GM18873 (cell line): ENCODE measurements at regions not wholly inside any gene's neighbourhood (a gene's known extent, or its start where the extent isn't known, plus 50 kb on each side); places are given as distances from the start of the nearest gene placed in this dataset.
"Not testable (repeated sequence)": the region's sequence is repeated elsewhere in the genome, so short reads cannot be mapped to it uniquely, and the experiment has no call there.

Experiments
- ATAC-seq: cut with Tn5 transposase; IDR thresholded peaks from one replicate; pipeline ENCODE4 v1.9.1; 2021; ENCODE audit warnings: mild to moderate bottlenecking, moderate library complexity, moderate number of reproducible peaks; ENCODE audit not compliant: unreplicated experiment, low FRiP score

DNA sequence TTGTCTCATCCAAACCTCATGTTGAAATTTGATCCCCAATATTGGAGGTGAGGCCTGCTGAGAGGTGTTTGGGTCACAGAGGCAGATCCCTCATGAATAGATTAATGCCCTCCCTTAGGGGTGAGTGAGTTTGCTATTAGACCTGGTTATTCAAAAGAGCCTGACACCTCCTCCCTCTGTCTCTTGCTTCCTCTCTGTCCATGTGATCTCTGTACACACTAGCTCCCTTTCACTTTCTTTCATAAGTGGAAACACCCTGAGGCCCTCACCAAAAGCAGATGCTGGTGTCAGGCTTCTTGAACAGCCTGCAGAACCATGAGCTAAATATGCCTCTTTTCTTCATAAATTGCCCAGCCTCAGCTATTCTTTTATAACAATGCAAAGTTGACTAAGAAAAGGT lies 447.1 kb downstream of the MDFIC start:
- no peak for ATAC-seq

- no peak for ATAC-seq
Measured at GRCh38 chr7:115363916-115364315, 442.0 kb downstream of the MDFIC start.

GRCh38 chr7:115359955-115360354 lies 438.1 kb downstream of the MDFIC start:
- no peak for ATAC-seq

DNA sequence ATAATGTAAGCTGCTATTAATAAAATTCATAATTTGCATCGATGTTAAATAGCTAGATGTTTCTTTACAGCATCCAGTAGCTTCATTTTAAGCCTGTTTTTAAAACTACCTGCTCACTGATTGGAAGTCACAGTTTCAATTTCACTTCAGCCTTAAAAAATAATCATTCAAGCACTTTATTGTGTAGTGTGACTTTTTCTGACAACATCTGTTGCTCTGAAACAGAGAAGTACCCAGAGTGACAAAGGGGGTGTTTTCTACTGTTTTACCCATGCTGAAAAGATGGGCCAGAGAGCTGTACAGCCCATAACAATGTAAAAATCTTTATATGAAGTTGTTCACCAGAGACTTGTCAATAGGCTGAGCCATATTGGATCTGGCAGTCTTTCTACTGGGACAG lies 437.2 kb downstream of the MDFIC start:
- no peak for ATAC-seq

DNA sequence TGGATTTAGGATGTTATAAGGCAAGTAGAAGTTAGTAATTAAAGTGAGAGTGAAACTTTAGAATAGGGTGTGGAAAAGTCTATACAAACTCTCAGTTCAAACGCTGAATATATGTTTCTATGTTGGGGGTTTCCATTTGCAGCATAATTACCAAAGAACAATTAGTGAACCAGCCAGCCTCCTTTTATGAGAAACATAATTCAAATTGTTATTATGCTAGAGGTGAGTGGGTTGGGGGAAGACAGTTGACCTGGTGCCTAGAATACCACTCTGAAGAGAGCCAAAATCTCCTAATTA lies 435.8 kb downstream of the MDFIC start:
- ATAC-seq, result no peak

DNA sequence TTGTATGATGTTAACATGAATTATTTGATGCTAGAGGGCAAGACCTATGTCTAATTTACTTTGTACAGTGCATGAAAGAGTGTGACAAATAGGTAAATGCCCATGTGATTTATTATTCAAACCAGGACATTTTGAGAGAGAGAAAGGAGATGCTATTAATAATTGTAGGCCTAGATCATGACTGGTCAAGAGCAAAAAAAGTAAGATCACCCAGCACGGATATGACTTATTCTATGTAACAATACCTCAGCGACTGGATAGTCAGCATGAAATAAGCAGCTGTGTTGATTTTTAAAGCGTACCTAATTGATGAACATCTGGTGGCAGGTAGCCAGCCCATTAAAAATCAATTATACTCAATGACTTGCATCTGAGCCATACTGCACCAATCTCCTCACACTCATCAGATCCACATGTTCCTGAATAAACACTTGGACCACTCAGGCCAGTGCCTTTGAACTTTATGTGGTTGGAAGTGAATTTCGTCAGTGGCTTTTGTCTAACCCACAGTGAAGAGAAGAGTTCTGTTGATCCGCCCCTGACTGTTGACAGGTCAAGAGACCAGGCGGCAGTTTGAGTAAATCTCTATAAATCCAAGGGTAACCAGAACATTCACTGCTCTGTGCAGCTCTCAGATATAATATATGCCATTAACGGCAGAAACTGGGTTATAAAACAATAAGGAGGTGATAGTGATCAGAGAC lies 435.3 kb downstream of the MDFIC start:
- no peak for ATAC-seq

GRCh38 chr7:115356139-115356746 lies 434.3 kb downstream of the MDFIC start:
- ATAC-seq, result no peak

DNA sequence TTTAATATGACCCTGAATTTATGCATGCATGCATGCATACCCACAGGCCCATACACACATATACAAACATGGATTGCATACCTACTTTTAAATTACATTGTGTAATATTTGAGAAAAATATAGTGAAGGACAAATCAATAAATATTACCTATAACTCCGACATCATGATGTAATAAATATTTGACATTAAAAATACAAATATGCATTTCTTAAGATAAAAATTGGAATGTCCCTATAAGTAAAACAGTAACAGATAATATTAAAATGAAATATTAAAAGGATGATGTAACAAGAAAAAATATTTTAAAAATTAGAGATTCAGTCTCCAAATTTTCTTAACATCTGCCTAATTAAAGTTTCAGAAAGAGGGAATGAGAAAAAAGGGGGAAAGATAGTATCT lies 433.0 kb downstream of the MDFIC start:
- no peak for ATAC-seq

GRCh38 chr7:115352375-115352774 lies 430.5 kb downstream of the MDFIC start:
- no peak for ATAC-seq

GRCh38 chr7:115350764-115351163 lies 428.9 kb downstream of the MDFIC start:
- no peak for ATAC-seq

DNA sequence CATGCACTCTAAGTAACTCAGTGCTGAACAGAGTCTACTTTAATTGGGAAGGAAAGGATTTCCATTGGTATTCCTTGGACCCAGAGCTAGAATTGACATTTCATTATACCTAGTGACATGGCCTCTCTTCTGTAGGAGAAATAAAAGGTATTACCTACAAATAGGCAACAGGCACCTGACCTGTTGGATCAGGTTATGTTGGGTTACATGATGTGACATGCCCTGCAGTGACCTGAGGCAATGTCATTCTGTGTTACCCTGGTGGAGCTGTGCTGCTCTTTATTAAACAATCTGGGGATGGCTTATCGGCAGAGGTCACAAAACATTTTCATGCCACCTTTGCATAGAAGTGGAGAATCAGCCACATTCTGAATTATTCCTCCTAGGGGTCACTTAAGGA lies 427.7 kb downstream of the MDFIC start:
- ATAC-seq, result no peak

DNA sequence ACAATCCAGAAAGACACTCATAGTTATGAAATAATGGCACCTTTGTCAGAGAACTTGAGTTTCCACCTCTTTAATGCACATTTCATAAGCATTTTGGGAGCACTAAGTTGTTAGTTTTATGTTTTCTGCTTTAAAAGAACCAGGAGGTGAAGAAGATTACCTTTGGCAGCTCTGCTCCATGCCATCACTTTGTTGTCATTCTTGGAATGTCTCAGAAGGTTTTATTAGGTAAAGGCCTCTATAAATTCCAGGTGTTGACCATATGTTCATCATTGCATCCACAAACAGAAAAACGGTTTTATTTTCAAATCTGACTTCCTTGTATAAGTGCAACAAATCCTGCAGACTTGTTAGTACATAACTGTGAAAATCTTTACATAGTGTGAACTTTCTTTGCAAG lies 424.8 kb downstream of the MDFIC start:
- no peak for ATAC-seq

DNA sequence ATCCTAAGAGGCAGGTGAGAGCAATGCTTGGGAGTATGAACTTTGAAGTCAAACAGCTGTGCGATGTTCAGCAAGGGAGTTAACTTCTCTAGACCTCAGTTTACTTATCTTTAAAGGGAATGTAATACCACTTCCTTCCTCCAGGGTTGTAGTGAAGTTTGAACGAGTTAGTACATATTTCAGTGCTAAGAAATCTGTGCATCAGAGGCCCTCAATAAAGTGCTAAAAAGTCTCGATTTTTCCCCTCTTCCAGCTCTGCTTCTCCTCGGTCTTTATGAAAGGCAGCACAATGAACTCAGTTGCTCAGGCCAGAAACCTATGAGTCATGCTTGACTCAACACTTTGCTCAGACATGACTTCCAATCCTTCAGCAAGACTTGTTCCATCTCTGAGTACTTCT lies 418.9 kb downstream of the MDFIC start:
- ATAC-seq, result no peak

- ATAC-seq, result no peak
Measured at GRCh38 chr7:115338016-115338415, 416.1 kb downstream of the MDFIC start.

GRCh38 chr7:115332691-115333090 lies 410.8 kb downstream of the MDFIC start:
- ATAC-seq, result no peak

GRCh38 chr7:115329006-115329405 lies 407.1 kb downstream of the MDFIC start:
- ATAC-seq, result no peak

GRCh38 chr7:115328018-115328417 lies 406.1 kb downstream of the MDFIC start:
- no peak for ATAC-seq

DNA sequence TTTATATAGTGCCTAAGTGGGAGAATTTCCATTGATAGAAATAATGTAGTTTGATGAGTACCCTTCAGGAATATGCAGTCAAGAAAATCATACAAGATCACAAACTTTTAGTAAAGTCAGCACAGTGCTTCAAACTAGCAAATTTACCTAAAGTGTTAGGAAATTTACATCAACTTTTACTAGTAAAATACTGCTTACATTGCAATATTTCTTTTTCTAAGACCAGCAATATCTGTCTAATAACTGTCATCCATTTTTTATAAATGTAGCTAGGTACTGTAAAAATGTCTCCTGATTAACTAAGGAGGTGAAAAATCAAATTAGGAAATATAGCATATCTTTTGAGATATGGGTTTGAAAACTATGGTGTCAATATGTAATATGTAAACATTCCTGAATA lies 405.4 kb downstream of the MDFIC start:
- no peak for ATAC-seq

GRCh38 chr7:115319541-115319940 lies 397.6 kb downstream of the MDFIC start:
- no peak for ATAC-seq

- ATAC-seq, result not testable (repeated sequence)
Measured at GRCh38 chr7:115310316-115310715, 388.4 kb downstream of the MDFIC start.

GRCh38 chr7:115306586-115306985 lies 384.7 kb downstream of the MDFIC start:
- no peak for ATAC-seq

DNA sequence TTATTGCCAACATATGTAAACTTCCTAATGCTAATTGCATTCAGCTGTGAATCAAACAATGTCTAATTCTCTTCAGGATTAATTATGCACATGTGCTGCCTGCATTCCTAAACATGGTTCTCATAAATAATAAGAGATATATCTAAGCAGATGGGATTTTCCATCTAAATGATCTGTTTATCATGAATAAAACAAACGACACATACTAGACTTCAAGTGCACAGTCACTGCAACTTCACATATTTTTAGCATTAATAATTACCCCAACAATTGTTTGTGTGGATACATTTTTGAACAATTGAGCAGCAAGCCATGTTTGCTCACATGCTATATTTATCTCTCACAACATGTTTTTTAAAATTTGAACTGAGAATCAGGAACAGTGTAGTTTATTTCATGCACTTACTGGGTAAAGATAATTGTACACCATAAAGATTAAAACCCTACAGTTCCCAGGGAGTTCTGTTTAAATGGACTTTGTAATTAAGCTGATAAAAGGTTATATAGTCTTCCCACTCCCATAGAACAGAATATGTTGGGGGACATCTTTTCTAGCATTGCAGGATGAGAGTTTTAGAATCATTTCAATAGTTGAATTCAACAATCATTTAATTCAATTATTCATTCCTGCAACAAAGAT lies 378.5 kb downstream of the MDFIC start:
- no peak for ATAC-seq
